HG03025 (cell line): ENCODE measurements at regions not wholly inside any gene's neighbourhood (a gene's known extent, or its start where the extent isn't known, plus 50 kb on each side); places are given as distances from the start of the nearest gene placed in this dataset.

Experiments used
- ATAC-seq: cut with Tn5 transposase; IDR thresholded peaks from one replicate; pipeline ENCODE4 v1.9.1; 2021; ENCODE audit warnings: mild to moderate bottlenecking, moderate library complexity; ENCODE audit not compliant: unreplicated experiment, low FRiP score

DNA sequence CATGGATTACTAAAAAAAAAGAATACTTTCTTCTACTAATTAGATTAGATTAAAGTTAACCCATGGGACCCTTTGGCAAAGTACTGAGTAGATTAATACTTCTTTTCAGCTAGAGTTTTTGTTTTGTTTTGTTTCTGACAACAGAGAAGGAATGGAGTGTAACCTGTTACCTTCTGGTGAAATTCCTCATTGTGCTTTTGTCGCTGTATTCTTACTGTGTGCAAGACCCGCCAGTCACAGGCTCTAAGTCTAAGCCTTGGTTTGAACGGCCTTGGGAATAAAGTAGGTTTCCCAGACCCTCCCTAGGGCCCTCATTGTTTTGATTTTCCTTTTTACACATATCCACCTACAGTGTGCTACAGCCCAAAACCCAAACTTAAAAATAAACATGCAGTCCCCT lies 171.1 kb upstream of the IL12A start:
- ATAC-seq, result no peak

DNA sequence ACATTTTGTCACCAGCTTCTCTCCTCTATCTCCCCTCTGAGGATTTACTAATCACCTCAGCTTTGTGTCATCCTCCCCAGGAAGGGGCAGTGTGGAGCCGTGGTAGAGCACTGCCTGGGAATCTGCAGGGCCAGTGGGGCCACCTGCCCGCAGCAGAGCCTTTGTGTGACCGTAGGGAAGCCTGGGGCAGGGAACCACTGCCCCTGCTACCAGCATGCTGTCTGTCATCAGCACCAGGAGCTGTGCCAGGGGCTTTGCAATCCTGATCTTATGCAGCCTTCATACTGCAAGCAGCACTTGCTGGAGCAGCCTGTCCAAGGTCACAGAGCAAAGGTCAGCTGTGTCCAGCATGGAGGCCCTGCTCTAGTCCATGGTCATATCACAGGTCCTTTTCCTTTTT lies 170.2 kb upstream of the IL12A start:
- no peak for ATAC-seq

DNA sequence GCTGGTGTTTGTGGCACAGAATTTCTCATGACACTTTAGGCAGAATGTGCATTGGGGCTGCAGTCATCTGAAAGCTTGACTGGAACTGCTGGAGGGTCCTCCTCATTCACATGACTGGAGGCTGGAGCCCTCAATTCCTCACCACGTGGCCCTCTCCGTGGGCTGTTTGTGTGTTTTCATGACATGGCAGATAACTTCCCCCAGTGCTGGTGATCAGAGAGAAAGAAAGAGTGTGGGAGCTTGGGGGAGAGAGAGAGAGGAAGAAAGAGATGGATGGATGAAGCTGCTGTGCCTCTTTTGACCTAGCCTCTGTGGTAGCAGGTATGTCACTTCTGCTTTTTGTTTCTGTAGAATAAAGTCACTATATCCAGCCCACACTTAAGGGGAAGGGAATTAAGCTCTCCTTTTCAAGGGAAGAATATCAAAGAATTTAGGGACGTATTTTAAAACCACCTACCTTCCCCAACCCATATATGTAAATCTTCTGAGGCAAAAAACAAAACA lies 169.6 kb upstream of the IL12A start:
- no peak for ATAC-seq

DNA sequence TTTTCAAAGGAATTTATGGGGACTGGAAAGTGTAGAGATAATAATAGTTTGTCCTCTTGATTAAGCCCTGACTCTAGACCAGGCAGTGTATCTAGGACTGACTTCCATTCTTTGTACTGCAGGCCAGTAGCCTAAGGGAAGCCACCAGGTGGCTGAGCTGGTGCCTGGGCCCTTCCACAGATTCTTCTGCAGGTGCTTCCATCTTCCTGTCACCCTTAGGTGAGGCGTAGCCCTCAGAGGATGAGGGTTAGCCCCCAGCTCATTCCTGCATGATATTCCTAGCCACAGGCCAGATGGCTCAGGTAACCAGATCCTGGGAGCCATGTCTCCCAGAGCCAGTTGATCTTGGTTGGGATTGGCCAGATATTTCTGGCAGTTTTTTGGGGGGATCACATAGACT lies 169.0 kb upstream of the IL12A start:
- no peak for ATAC-seq

DNA sequence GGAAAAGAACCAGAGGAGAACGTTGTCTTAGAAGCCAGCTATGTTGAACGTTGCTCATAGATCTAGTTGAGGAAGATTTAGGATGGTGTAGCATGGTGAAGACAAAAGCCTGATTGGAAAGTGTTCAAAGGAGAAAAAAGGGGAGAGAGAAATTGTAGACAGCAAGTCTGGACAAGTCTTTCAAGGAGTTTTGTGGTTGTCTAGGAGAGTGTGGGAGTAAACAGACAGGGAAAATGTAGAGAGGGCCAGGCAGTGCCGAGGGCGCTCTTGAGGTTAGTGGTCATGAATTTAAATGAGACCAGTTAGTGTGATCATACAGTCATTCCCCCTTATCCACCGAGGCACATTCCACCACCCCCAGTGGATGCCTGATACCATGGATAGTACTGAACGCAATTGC lies 167.5 kb upstream of the IL12A start:
- no peak for ATAC-seq

DNA sequence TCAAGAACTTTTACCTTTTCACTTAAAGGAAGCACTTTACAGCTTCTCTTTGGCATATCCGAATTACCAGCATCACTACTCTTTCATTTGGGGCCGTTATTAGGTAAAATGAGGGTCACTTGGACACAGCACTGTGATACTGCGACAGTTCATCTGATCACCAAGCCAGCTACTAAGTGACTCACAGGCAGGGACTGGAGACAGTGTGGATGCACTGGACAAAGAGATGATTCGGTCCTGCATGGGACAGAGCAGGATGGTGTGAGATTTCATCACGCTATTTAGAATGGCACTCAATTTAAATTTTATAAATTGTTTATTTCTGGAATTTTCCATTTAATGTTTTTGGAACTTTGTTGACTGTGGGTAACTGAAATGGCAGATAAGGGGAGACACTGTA lies 166.9 kb upstream of the IL12A start:
- no peak for ATAC-seq

DNA sequence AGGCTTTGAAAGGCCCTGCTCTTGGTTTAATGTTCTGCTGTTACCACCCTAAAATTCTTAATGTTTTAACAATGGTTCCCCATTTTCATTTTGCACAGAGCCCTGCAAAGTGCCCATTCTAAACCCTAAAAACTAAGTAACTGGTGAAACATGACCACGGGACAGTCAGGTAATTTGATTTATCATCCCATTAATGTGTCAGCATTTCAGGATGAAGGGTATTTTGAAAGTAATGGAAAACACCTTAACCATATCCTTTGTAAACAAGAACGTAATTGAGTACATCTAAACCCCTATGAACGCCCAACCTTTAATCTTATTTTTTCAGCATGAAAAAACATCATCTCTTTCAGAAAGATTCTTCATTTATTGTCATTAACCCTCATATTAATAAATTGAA lies 164.9 kb upstream of the IL12A start:
- ATAC-seq, result no peak

DNA sequence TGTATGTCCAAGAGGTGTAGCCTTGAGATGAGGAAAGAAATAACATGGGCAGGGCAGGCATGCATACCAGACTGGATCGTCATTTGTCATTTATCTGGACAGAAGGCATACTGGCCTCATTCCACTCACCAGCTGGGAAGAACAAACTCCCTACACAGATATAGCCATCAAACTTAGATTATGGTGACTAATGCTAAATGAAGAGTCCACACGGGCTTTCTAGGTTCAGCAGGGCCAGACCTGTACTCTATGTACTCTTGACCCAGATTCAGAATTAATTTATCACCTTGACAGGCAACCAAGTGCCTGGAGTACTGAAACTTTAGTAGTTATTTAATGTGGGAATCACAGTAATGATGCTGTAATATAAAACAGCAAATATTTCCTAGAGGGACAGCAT lies 164.3 kb upstream of the IL12A start:
- no peak for ATAC-seq

DNA sequence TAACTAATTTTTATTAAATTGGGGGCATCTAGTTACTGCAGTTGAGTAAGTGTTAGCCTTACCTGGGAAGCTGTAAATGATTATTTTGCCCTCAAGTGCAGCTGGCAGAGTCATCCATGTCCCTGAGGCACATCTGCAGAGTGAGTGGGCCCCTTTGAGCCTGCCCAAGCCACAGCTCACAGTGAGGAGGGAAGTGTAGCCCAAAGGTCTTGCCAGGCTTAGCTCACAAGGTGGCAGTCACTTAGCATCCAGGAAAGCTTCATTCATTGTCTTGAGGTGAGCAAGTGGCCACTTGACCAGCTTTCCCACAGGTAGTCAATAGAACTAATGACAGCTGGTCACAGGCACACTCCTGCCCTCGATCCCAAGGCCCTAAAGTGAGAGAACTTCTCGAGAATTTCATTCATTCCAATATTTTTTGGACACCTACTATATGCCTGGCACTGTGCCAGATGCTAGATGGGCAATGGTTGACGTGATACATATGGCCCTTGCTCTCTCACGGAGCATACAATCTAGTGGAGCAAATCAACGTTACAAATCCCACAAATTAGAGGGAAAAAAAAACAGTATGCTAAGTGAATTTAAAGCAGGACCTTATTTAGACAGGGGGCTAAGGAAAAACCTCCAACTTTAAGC lies 163.3 kb upstream of the IL12A start:
- no peak for ATAC-seq

DNA sequence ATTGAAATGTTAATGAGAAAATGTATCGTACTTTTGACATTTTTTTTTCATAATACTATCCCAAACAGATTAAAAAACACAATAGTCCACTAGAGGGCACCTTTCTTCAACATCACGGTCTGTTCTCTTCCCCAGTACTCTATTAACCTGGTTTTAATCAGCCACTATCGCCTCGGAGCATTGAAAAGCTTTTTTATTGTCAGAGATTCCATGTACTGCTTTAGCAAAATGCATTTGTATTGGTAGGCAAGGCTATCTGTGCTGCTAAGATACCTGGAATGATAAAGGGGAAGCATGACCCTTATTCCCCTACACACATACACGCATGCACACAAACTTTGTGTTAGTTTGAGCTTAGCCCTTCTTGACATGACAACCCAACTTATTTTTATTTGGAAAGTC lies 160.1 kb upstream of the IL12A start:
- ATAC-seq, result no peak

DNA sequence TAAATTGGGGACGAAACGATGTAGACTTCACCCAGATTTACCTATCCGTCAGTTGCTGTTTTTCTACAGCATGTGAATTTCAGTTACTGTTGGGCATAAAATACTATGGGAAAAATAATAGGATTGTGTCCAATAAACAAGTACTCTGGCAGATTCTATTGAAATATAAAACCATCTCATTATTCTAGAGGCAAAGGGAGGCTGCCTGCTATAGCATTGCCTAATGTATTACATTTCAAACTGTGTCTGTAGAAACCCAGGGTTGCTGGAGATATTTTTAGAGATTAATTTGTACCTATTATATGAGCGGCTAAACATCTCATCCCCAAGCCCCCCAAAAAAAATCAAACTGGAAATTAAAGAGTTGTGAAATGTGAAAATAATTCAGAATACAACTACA lies 159.6 kb upstream of the IL12A start:
- no peak for ATAC-seq

DNA sequence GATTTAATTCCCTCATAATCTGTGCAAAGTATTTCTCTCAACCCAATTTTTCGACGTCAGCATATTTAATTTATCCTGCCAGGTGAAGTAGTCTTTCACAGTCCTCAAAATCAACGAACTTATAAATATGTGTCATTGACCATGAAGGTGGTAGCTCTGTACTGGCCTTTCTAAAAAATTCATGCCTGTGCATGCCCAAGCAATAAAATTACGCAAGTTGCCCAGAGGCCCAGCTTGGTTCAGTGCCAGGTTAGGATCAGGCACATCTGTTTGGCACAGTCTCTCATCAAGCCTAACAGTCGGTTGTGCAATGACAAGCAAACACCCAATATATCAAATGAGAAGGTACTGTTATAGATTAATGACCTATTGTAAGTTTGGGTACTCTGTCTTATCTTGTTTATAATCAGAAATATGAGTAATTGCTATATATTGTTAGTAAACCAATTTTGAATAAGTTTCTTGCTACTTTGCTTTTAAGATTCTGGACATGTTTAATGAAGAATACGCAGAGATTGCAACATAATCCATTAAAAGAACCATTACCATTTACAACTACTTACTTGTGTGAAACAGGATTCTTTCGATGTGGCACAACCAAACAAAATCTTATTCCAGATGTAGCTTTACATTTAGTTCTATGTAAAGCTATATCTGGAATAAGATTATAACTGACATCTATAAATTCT lies 159.0 kb upstream of the IL12A start:
- ATAC-seq, result no peak

DNA sequence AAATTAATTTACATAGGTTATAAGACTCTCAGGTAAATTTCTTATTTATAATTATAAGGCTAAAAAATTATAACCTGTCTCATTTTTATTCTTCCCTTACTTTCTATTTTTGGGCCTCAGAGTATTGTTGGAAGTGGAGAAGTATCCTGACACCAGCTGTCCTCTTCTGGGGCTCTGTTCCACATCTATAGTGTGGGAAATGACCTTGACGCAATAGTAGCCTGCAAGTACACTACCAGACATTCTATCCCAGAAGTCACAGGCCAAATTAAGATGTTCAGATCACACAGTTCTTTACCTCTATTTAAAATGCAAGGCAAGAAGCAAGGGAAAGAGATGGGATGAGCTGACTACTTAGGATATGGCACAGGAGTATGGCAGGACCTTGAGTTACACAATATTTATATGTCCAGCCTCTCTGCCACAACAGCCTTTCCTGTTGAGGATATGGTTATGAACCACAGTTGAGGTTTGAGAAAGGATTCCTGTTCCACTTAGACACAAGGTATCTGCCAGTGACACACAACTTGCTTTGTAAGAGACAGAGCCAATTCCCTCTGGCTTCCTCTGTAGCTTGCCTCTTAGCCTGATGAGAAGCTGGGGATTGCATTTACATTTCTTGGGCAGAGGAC lies 158.0 kb upstream of the IL12A start:
- no peak for ATAC-seq

DNA sequence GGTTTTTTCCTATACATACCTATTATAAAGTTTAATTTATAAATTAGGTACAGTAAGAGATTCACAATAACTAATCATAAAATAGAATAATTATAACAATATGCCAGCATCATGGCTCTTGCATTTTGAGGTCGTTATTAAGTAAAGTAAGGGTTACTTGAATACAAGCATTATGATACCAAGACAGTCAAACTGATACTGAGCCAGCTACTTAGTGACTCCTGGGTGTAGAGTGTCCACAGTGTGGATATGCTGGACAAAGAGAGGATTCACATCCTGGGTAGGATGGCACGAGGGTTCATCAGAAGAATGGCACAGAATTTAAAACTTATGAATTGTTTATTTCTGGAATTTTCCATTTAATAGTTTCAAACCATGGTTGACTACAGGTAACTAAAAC lies 157.2 kb upstream of the IL12A start:
- ATAC-seq, result no peak

DNA sequence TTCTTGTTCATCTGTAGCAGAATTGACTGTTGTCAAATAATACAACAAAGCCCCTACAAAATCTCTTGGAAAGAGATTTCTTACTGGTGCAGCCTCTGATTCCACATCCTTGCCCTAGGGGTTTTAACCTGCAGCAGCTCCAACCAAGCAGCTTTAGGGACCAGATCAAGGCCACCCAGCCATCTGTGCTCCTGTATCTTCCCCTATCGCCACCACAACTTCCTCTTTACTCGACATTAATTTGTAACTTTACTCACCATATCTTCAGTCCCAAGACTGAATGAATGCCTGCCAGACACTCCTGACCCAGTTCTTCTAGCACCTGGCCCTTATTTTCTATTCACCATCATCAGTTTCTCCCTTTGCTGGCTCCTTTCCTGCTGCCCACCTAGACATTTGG lies 156.6 kb upstream of the IL12A start:
- ATAC-seq, result peak; percentile 88

DNA sequence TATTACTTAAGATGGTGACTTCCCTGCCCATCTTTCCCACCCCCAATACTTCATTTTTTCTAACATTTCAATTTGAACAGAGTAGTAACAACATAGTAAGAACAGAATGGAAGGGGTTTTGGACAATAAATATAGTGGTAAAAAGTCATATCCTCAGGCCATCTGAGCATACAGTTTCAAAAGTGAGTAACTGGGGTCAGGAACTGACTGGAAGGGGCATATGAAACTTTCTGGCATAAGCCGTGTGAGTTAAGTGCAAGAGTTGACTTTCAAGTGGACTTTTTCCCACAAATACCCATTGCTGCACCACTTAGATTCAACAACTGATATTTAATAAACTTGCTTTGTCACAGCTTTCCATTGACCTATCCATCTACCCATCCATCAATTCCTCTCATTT lies 153.5 kb upstream of the IL12A start:
- no peak for ATAC-seq

DNA sequence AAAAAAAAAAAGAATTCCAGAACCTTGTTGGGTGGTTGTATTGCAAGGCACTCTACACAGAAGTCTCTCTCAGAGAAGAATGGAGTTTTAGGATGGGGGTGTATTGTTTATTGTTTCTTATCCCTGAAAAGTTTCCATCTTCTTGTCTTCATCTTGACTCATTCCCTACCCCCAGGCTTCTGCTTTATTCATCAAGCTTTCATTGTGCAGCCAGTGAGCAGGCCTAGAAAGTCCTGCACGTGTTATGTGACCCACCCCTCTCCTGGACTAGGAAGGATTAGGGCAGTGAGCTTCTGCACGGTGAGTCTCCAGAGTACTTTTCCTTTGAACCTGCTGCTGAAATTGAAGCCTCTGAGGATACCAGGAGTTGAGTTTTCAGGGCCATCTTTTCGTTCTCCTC lies 150.9 kb upstream of the IL12A start:
- ATAC-seq, result no peak

DNA sequence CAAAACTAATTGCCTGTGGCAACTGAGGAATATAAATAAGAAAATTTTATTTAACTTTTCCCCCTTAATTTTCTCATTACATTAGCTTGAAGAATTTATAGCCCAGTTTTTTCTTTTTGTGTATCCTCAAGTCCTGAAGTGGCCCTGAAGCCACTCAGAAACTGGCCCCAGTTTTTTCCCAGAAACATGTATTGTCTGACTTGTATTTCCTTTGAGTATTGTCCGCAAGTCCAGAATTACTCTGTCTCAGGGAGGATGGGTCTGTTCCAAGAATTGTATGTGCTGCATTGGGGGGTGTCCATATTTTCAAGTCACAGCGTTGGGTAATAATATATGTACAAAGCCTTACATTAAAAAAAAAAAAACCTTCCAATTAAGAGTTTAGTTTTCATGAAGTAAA lies 149.7 kb upstream of the IL12A start:
- no peak for ATAC-seq

DNA sequence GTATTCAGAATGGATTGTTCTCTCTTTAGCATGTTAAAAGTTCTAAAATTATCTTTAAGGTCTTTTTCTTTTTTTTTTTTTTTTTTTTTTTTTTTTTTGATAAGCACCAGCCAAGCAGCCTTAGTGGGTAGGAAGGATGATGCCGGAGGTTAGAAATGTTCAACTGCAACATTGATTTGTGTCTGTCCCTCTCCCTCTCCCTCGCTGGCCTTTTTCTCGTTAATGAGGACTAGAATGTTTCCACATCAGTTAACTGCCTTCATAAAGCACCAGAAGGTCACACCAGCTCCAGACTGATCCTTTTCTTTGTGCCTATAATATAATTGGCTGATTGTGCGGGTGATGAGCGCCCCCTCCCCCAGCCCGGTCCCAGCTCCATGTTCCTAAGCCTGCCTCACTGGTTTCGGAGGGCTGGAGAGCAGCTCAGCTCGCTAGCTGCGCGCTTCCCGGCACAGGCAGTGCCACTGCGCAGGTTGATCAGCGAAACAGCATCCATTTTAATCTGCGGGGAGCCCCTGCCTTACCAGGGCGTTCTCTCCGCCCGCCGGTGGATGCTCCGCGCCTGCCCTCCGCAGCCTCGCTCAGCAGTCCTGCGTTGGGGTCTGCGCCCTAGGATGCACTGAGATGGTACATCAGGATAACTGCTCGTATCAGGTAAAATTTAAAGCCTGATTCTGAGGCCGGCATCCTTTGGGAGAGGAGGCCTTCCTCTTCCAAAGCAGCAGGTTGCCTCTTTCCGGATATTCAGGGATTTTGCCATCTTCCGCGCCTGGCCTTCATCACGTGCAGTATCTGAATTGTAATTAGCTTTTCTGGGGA lies 148.9 kb upstream of the IL12A start, which contains the start of gene SCHIP1:
Gene SCHIP1 (plus strand): TSS at position 301 of the 819 bp plus-strand sequence.
- no peak for ATAC-seq

DNA sequence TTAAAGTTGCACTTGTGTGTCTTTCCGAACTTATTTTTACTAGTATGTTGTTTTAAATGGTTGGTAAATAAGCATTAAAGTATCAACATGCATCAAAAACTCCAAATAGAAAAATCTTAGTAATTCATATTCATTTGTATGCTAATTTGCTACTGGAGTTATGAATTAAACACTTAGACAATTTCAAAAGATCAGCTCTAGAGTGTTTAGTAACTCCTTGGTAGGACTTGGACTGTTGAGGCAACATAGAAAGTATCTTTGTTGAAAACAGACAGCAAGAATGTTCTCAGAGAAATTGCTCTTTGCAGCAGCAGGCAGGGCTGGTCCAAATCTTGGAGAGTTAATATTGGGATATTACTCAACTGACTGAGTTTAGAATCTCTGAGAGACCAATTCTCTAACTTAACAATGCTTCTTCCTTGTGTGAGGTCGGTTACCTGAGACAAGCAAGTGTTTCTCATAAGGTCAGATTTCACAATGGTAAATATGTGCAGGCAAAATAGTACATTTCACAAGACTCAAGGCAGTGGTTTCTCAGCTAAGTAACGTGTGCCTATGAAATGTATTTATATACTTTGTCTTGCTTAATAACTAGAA lies 147.8 kb upstream of the IL12A start:
- no peak for ATAC-seq

DNA sequence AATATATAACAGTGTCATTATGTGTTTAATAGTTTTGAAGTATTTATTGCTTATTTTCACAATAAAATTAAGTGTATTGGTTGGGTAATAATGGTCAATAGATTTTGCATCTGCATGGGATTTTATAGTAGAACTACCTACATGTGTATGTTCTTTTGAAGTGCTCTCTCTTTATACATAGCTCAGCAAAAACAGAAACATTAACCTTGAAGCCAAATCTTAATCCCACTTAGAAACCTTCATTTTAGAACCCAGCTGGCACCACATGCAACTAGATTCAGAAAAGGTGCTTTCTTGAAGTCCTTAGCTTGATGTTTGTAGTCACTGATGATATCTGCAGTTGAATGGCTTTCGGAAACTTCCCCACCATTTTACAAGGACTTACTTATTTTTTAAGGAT lies 146.9 kb upstream of the IL12A start:
- ATAC-seq, result no peak
